Sigmoid colon (tissue), 6 donors: ENCODE measurements at regions not wholly inside any gene's neighbourhood (a gene's known extent, or its start where the extent isn't known, plus 50 kb on each side); places are given as distances from the start of the nearest gene placed in this dataset.

Source experiments
- DNase-seq: peaks from one replicate; pipeline ENCODE4 v3.0.0-alpha.2; 2019
- H3K27ac ChIP-seq, 4 donors: fragments of 200-600 bp; sonication (generic); one replicate each; pipeline ENCODE4 v1.5.1; 2016 to 2019; ENCODE audit warnings: mild to moderate bottlenecking in 1 of 4
- H3K27me3 ChIP-seq, 3 donors: fragments of 200-600 bp; sonication (generic); one replicate each; pipeline ENCODE4 v1.5.1; 2019; ENCODE audit warnings: mild to moderate bottlenecking in 1 of 3
- H3K36me3 ChIP-seq, 4 donors: fragments of 200-600 bp; sonication (generic); one replicate each; pipeline ENCODE4 v1.5.1; 2016 to 2019
- H3K4me1 ChIP-seq, 4 donors: fragments of 200-600 bp; sonication (generic); one replicate each; pipeline ENCODE4 v1.5.1; 2017 to 2019
- H3K4me3 ChIP-seq, 4 donors: fragments of 200-600 bp; sonication (generic); one replicate each; pipeline ENCODE4 v1.5.1; 2017 to 2019; ENCODE audit warnings: mild to moderate bottlenecking in 2 of 4, moderate library complexity in 1 of 4
- H3K9me3 ChIP-seq, 4 donors: fragments of 200-600 bp in 3 of 4; sonication (generic) in 3 of 4; one replicate each; pipeline versions ENCODE4 v1.5.1 to v1.6.1; 2013 to 2019
- CTCF ChIP-seq, 4 experiments: fragments of 450-650 bp in 3 of 4; fragments of 200-600 bp in 1 of 4; IDR thresholded peaks; one replicate each; pipeline ENCODE4 v1.5.1; 2016 to 2019; ENCODE audit warnings: antibody characterized with exemption in 4 of 4, mild to moderate bottlenecking in 3 of 4, moderate library complexity in 2 of 4
- EP300 ChIP-seq, 4 donors: sonication (generic); formaldehyde crosslinking; IDR thresholded peaks; one replicate each; pipeline ENCODE4 v1.6.1; 2017; ENCODE audit warnings: antibody characterized with exemption in 4 of 4
- POLR2A ChIP-seq, 2 donors: fragments of 450-650 bp; IDR thresholded peaks; one replicate each; pipeline ENCODE4 v1.6.1; 2016; ENCODE audit warnings: antibody characterized with exemption in 2 of 2, mild to moderate bottlenecking in 2 of 2, moderate library complexity in 2 of 2
- POLR2AphosphoS5 ChIP-seq, 4 donors: sonication (generic); formaldehyde crosslinking; IDR thresholded peaks; one replicate each; pipeline ENCODE4 v1.6.1; 2017; ENCODE audit warnings: antibody characterized with exemption in 4 of 4
- WGBS, 2 donors: extraction: QIAGEN DNeasy Blood & Tissue Kit; methylation state at CpG; one replicate each; pipeline ENCODE4 v1.1.7; 2013; 5-methylcytosine and 5-hydroxymethylcytosine counted together
- intact Hi-C: fragments of 100-400 bp; cut with DNase I; formaldehyde crosslinking; loops from one replicate; pipeline ENCODE4 v1.15.1; 2023
- donor health status: healthy with polysubstance abuse.
- donor health status: healthy.

- Histone ChIP-seq H3K36me3 (no peaks in the 10 kb centered on the region), H3K27ac (no peak overlapping the region), H3K27me3 (no peaks in the 10 kb centered on the region), H3K9me3 (no peaks in the 10 kb centered on the region), H3K4me1 (no peaks in the 10 kb centered on the region), H3K4me3 (no peak overlapping the region)
- intact Hi-C loops: no loop called here
- no peak for DNase-seq
- WGBS, 2 donors: 81 to 82% methylated on average over 2 of the region's 2 CpGs
- TF ChIP-seq CTCF (IDR thresholded peaks at IDR 0.05): no peak
- TF ChIP-seq POLR2AphosphoS5 (IDR thresholded peaks at IDR 0.05): no peak
- TF ChIP-seq POLR2A (IDR thresholded peaks at IDR 0.05): no peak
- no peak for TF ChIP-seq EP300 (IDR thresholded peaks at IDR 0.05)
Observed at GRCh38 chr6:15823838-15824414, 161.1 kb upstream of the DTNBP1 start.

GRCh38 chr6:15822835-15823234 lies 160.0 kb upstream of the DTNBP1 start:
- no peak for DNase-seq
- H3K4me1 ChIP-seq: no peaks in the 10 kb centered on the region
- no peaks in the 10 kb centered on the region for H3K36me3 ChIP-seq
- TF ChIP-seq POLR2A (IDR thresholded peaks at IDR 0.05) (no peak), EP300 (IDR thresholded peaks at IDR 0.05) (no peak), CTCF (IDR thresholded peaks at IDR 0.05) (no peak)
- intact Hi-C loops: no loop called here
- H3K9me3 ChIP-seq: no peaks in the 10 kb centered on the region
- 61 to 83% methylated on average over 1 of the region's 1 CpG for WGBS, 2 donors
- no peaks in the 10 kb centered on the region for H3K27me3 ChIP-seq
- no peak overlapping the region for H3K27ac ChIP-seq
- H3K4me3 ChIP-seq: no peak overlapping the region

GRCh38 chr6:15819841-15820240 lies 157.0 kb upstream of the DTNBP1 start:
- 95 to 97% methylated on average over 7 of the region's 7 CpGs for WGBS, 2 donors
- no peak for TF ChIP-seq POLR2A (IDR thresholded peaks at IDR 0.05)
- TF ChIP-seq POLR2AphosphoS5 (IDR thresholded peaks at IDR 0.05): no peak
- no peak for TF ChIP-seq EP300 (IDR thresholded peaks at IDR 0.05)
- no peak for TF ChIP-seq CTCF (IDR thresholded peaks at IDR 0.05)
- Histone ChIP-seq H3K4me3 (no peak overlapping the region), H3K27me3 (no peaks in the 10 kb centered on the region), H3K27ac (no peak overlapping the region), H3K36me3 (no peaks in the 10 kb centered on the region), H3K4me1 (no peaks in the 10 kb centered on the region), H3K9me3 (no peaks in the 10 kb centered on the region)
- intact Hi-C loops: no loop called here
- DNase-seq: no peak

- Histone ChIP-seq H3K27me3 (no peaks in the 10 kb centered on the region), H3K4me3 (no peak overlapping the region), H3K9me3 (no peaks in the 10 kb centered on the region), H3K36me3 (no peaks in the 10 kb centered on the region), H3K27ac (no peak overlapping the region), H3K4me1 (no peaks in the 10 kb centered on the region)
- intact Hi-C loops: no loop called here
- WGBS, 2 donors: 81 to 90% methylated on average over 5 of the region's 5 CpGs
- TF ChIP-seq CTCF (IDR thresholded peaks at IDR 0.05) (no peak), EP300 (IDR thresholded peaks at IDR 0.05) (no peak), POLR2A (IDR thresholded peaks at IDR 0.05) (no peak), POLR2AphosphoS5 (IDR thresholded peaks at IDR 0.05) (no peak)
- no peak for DNase-seq
Observed at GRCh38 chr6:15819226-15819625, 156.4 kb upstream of the DTNBP1 start.

GRCh38 chr6:15818491-15818890 lies 155.7 kb upstream of the DTNBP1 start:
- no peak for DNase-seq
- no peaks in the 10 kb centered on the region for H3K27me3 ChIP-seq
- TF ChIP-seq EP300 (IDR thresholded peaks at IDR 0.05) (no peak), POLR2A (IDR thresholded peaks at IDR 0.05) (no peak), POLR2AphosphoS5 (IDR thresholded peaks at IDR 0.05) (no peak)
- H3K9me3 ChIP-seq: no peaks in the 10 kb centered on the region
- 69 to 72% methylated on average over 2 of the region's 2 CpGs for WGBS, 2 donors
- intact Hi-C loops: no loop called here
- H3K4me1 ChIP-seq: no peaks in the 10 kb centered on the region
- no peak overlapping the region for H3K27ac ChIP-seq
- H3K36me3 ChIP-seq: no peaks in the 10 kb centered on the region
- H3K4me3 ChIP-seq: no peak overlapping the region
